HAP-1 (cell line): ENCODE measurements at regions not wholly inside any gene's neighbourhood (a gene's known extent, or its start where the extent isn't known, plus 50 kb on each side); places are given as distances from the start of the nearest gene placed in this dataset.
"Not testable (repeated sequence)": the region's sequence is repeated elsewhere in the genome, so short reads cannot be mapped to it uniquely, and the experiment has no call there.

Experiments used
- DNase-seq, 2 experiments: peaks; one replicate each; pipeline ENCODE4 v3.0.0-alpha.2; 2016 to 2020; ENCODE audit warnings: low spot score in 2 of 2
- H3K27me3 ChIP-seq: fragments of 250-450 bp; sonication (Bioruptor Pico); 2 replicates; pipeline ENCODE4 v1.5.1; 2020; ENCODE audit warnings: low read depth, mild to moderate bottlenecking, moderate library complexity
- H3K36me3 ChIP-seq: fragments of 250-450 bp; sonication (Bioruptor Pico); replicated peaks from 2 replicates; pipeline ENCODE4 v1.5.1; 2020; ENCODE audit warnings: mild to moderate bottlenecking
- H3K4me1 ChIP-seq: fragments of 250-450 bp; sonication (Bioruptor Pico); 2 replicates; pipeline ENCODE4 v1.5.1; 2020; ENCODE audit warnings: mild to moderate bottlenecking
- H3K4me3 ChIP-seq: fragments of 250-450 bp; sonication (Bioruptor Pico); 2 replicates; pipeline ENCODE4 v1.5.1; 2020; ENCODE audit warnings: mild to moderate bottlenecking, moderate library complexity
- H3K9me3 ChIP-seq: fragments of 250-450 bp; sonication (Bioruptor Pico); 2 replicates; pipeline ENCODE4 v1.5.1; 2020; ENCODE audit warnings: mild to moderate bottlenecking, moderate library complexity
- in situ Hi-C: fragments of 300-500 bp; cut with MboI; formaldehyde crosslinking; loops from 3 replicates; pipeline ENCODE4 v1.14.3; 2020; ENCODE audit warnings: low sequenced_read_pairs, inconsistent platforms, mixed read lengths

DNA sequence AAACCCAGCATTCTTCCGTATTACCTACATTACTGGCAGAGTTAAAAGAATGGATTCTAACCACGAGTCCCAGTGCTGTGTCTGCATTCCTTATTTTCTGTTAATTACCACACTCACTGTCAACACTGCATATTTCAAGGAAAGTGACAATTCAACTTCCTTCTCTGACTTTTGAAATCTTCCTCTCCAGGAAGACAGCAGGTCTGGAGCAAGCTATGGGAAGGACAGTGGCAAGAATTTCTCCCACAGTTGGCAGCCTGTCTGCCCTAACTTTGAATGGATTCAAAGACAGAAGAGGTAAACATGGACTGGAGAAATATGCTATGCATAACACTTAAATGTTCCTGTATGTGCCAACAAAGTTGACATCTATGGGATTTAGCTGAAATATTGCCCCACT, 700.5 kb upstream of the CHAC2 start:
- H3K4me1 ChIP-seq = no peaks in the 10 kb centered on the region
- H3K36me3 ChIP-seq = no peaks in the 10 kb centered on the region
- H3K4me3 ChIP-seq = no peak overlapping the region
- in situ Hi-C loops = no loop called here
- H3K27me3 ChIP-seq = no peaks in the 10 kb centered on the region
- H3K9me3 ChIP-seq = no peaks in the 10 kb centered on the region
- DNase-seq = no peak

DNA sequence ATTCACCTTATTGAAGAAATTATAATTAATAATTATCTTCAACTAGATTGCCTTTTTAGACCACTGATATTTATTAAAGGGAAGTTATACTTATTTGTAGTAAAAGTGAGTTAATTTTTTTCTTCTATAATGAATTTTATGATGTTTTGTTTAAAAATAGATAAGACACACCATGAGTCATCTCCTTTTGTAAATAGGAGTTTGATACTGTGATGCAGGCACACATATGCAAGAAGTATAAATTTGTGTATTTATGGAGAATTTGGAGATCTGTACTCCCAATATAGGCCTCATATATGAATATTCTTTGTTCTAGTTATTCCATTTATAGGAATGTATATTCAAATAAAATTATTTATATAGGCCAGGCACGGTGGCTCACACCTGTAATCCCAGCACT, 703.5 kb upstream of the CHAC2 start:
- Histone ChIP-seq H3K4me3 (no peak overlapping the region), H3K27me3 (no peaks in the 10 kb centered on the region), H3K36me3 (no peaks in the 10 kb centered on the region), H3K9me3 (no peaks in the 10 kb centered on the region), H3K4me1 (no peaks in the 10 kb centered on the region)
- in situ Hi-C loops = no loop called here
- no peak for DNase-seq

DNA sequence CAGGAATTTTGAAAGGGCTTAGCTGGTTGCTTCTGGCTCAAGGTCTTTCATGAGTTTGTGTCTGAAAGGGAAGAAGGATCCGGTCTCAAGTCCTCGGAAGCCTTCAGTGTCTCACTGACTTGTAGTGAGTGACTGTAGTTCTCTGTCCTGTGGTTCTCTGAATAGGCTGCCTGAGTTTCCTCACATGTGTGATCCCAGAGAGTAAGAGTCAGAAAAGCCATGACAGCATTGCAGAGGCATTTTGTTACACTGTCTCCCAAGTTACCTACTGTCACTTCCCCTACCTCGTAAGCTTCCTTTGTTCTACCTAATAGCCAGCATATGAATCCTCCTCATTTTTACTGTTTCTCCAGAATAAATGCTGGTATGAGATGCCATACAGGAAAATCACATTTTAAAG, 709.1 kb upstream of the CHAC2 start:
- DNase-seq = no peak
- in situ Hi-C loops = no loop called here
- H3K4me1 ChIP-seq = no peaks in the 10 kb centered on the region
- H3K27me3 ChIP-seq = no peaks in the 10 kb centered on the region
- no peaks in the 10 kb centered on the region for H3K36me3 ChIP-seq
- no peaks in the 10 kb centered on the region for H3K9me3 ChIP-seq
- H3K4me3 ChIP-seq = no peak overlapping the region

DNA sequence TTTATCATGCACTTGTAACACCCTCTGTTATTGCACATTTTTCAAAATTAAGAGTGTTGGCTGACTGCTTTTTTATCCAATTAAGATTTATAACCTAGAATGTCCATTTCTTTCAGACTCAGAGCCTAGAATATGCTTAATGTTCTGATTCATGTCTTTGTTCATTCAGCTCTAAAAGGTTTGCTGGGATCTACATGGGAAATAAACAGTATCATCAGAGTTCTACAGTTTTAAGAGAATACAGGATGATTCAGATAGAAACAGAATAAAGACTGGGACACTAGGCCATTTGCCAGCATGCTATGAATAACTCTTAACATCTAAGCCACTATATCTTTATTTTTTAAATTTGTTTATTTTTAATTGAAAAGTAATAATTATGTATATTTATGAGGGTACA, 713.7 kb upstream of the CHAC2 start:
- no peaks in the 10 kb centered on the region for H3K36me3 ChIP-seq
- H3K27me3 ChIP-seq = no peaks in the 10 kb centered on the region
- DNase-seq = no peak
- no peaks in the 10 kb centered on the region for H3K4me1 ChIP-seq
- no peak overlapping the region for H3K4me3 ChIP-seq
- no peaks in the 10 kb centered on the region for H3K9me3 ChIP-seq
- in situ Hi-C loops = no loop called here

DNA sequence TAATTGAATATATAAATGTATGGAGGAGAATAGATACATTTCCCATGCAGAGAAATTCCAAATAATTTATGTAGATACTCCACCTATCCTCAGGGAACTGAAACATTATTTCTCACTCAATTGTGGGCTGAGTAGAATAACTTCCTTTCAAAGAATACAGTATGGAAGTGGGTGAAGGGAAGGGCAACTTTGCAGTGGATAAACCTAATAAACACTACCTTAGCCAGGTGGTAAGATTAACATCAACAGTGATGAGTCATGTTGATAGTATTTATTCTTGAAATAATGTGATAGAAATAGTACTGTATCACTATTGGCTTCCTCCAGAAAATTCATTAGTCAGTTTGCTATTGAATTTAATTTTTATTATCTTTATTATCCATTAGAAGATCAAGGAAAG, 716.4 kb upstream of the CHAC2 start:
- in situ Hi-C loops = no loop called here
- H3K4me3 ChIP-seq = no peak overlapping the region
- no peaks in the 10 kb centered on the region for H3K27me3 ChIP-seq
- DNase-seq = no peak
- H3K4me1 ChIP-seq = no peaks in the 10 kb centered on the region
- no peaks in the 10 kb centered on the region for H3K36me3 ChIP-seq
- no peaks in the 10 kb centered on the region for H3K9me3 ChIP-seq

DNA sequence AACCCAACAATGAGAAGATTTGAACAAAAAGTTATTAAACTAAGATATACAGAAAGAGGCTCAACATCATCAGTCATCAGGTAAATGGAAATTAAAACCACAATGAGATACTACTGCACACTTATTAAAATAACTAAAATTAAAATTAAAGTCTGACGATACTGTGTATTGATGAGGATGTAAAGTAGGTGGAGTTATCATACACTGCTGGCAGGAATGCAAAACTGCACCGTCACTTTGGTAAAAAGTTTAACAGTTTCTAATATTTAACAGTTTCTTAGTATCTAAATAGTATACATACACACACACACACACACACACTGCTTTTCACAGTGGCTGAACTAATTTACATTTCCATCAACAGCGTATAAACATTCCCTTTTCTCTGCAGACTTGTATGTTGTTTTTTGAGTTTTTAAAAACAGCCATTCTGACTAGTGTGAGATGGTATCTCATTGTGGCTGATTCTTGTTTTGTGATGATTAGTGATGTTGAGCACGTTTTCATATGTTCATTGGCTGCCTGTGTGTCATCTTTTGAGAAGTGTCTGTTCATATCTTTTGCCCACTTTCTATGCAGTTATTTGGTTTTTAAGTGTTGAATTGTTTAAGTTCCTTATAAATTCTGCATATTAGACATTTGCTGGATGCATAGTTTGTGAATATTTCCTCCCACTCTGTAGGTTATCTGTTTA, 726.9 kb upstream of the CHAC2 start:
- Histone ChIP-seq H3K4me1 (no peaks in the 10 kb centered on the region), H3K9me3 (no peaks in the 10 kb centered on the region), H3K27me3 (no peaks in the 10 kb centered on the region), H3K36me3 (no peaks in the 10 kb centered on the region), H3K4me3 (no peak overlapping the region)
- DNase-seq = no peak
- in situ Hi-C loops = no loop called here

DNA sequence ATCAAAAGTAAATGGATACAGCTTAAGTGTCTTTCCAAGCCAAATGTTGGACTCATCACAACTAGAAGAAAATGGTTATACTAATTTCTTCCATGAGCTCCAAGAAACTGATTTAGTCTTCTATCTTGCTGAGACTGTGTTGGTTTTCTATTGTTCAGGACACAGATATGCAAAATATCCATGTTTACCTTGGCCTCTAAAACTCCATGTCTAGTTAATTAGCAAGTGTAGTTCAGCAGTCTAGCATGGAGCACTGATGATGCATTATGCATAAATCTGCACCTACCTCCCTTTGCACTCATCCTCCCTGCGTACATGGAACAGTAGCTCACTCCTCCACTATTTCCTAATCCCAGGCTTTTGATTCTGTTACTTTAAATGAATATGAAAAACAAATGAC, 731.4 kb upstream of the CHAC2 start:
- H3K9me3 ChIP-seq = no peaks in the 10 kb centered on the region
- H3K36me3 ChIP-seq = no peaks in the 10 kb centered on the region
- H3K27me3 ChIP-seq = no peaks in the 10 kb centered on the region
- no peak for DNase-seq
- no peak overlapping the region for H3K4me3 ChIP-seq
- in situ Hi-C loops = no loop called here
- H3K4me1 ChIP-seq = no peaks in the 10 kb centered on the region

DNA sequence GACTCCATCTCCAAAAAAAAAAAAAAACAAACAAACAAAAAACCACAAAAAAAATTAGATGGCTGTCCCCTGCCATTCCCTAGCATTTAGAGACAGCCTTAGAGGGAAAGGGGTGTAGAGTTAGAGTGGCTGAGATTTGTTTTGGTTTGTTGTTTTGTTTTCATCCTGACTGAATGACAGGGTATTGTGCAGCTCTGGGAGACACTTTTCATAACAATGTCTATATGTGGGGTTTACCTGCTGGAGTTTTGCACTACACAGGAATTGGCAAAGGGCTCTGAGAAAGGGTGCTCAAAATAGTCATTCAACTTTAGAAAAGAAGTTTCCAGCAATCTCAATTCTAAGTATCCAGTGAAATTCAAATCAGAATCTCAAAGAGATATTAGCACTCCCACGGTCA, 732.5 kb upstream of the CHAC2 start:
- H3K27me3 ChIP-seq = no peaks in the 10 kb centered on the region
- no peak for DNase-seq
- no peaks in the 10 kb centered on the region for H3K9me3 ChIP-seq
- no peak overlapping the region for H3K4me3 ChIP-seq
- in situ Hi-C loops = no loop called here
- H3K36me3 ChIP-seq = no peaks in the 10 kb centered on the region
- no peaks in the 10 kb centered on the region for H3K4me1 ChIP-seq

DNA sequence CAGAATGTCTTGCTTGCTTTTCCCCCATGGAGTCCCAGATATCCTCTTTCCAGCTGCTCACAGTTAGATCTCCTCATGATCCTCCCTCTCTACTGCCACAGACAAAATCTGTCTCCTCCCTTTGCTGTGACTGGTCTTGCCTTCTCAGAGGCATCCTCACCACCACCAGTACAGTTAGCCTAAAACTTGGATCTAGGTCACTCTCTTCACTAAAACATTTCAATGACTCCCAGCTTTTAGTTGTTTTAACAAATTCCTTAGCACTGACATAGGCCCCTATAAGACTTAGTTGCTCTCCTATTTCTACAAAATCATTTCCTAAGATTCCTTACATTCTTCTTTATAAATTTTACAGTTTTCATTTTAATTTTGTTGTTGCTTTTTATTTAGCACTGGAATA, 734.2 kb upstream of the CHAC2 start:
- Histone ChIP-seq H3K4me3 (no peak overlapping the region), H3K36me3 (no peaks in the 10 kb centered on the region), H3K9me3 (no peaks in the 10 kb centered on the region), H3K27me3 (no peaks in the 10 kb centered on the region), H3K4me1 (no peaks in the 10 kb centered on the region)
- no peak for DNase-seq
- in situ Hi-C loops = no loop called here

DNA sequence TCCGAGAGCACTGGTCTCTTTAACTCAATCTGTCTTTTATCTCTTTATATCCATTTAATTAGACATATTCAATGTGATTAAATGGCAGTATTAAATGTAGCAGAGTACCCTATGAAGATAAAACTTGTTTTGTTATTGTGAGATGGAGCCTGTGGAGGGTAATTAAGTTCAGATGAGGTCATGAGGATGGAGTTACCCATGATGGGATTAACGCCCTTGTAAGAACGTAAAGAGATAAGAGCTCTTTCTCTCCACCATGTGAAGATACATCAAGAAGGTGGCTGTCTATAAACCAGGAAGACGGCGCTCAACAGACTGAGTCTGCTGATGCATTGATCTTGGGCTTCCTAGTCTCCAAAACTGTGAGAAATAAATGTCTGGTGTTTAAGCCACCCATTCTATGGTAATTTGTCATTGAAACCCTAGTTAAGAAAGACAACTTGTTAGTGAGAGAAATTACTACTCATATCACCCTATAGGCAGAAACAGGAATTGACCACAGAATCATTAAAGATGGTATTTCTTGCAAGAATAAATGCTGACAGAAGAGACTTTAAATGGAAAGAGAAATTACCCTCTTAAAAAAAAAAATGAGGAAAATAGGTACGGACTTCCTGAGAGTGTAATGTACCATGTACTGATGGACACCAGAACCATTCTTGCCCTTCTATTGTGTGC, 738.7 kb upstream of the CHAC2 start:
- Histone ChIP-seq H3K9me3 (no peaks in the 10 kb centered on the region), H3K36me3 (no peaks in the 10 kb centered on the region), H3K4me3 (no peak overlapping the region), H3K27me3 (no peaks in the 10 kb centered on the region), H3K4me1 (no peaks in the 10 kb centered on the region)
- no peak for DNase-seq
- in situ Hi-C loops = no loop called here

DNA sequence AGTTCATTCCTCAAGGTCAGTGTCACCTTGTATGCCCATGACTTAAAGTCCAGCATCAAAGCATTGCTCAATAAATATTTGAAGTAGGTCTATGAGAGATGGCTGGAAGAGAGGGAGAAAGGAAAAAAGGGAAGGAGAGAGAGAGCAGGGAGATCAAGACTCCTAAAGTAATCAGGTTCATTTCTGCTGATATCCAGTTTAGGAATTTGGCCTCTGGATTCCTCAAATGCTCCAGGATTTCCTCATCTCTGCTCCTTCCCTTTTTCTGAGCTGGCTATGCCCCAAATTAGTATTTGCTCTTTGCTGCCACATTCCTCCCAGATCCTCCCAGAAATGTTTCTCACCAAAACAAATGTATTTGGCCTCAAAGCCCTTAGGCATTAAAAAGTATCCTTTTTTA, 739.4 kb upstream of the CHAC2 start:
- Histone ChIP-seq H3K36me3 (no peaks in the 10 kb centered on the region), H3K27me3 (no peaks in the 10 kb centered on the region), H3K4me1 (no peaks in the 10 kb centered on the region), H3K4me3 (no peak overlapping the region), H3K9me3 (no peaks in the 10 kb centered on the region)
- in situ Hi-C loops = no loop called here
- DNase-seq = no peak

DNA sequence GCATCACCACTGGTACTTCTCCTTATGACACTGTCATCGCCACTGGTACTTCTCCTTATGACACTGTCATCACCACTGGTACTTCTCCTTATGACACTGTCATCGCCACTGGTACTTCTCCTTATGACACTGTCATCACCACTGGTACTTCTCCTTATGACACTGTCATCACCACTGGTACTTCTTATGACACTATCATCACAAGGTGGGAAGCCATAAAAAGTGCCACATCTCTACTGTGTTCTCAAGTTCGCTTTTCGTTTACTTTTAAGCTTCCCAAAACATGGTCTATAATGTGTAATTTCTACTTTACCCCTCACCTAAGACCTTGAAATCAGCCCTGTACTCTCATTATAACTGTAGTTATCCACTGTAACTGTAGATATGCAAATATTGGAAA, 745.4 kb upstream of the CHAC2 start:
- H3K36me3 ChIP-seq, H3K4me3 ChIP-seq, in situ Hi-C loops, H3K4me1 ChIP-seq, DNase-seq, H3K9me3 ChIP-seq, H3K27me3 ChIP-seq: not testable (repeated sequence)

DNA sequence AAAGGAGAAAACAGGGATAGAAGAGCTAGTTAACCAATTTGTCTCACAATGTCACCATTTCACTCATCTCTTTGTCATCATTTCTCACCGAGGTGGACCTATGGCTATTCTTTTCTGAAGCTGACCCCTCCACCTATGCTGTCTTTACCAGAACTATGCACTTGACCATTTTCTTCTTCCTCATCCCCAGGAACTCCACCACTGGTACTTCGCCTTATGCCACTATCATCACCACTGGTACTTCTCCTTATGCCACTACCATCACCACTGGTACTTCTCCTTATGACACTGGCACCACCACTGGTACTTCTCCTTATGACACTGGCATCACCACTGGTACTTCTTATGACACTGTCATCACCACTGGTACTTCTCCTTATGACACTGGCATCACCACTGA, 745.8 kb upstream of the CHAC2 start:
- H3K9me3 ChIP-seq = no peaks in the 10 kb centered on the region
- no peaks in the 10 kb centered on the region for H3K27me3 ChIP-seq
- H3K4me3 ChIP-seq = no peak overlapping the region
- no peak for DNase-seq
- H3K4me1 ChIP-seq = no peaks in the 10 kb centered on the region
- no peaks in the 10 kb centered on the region for H3K36me3 ChIP-seq
- in situ Hi-C loops = no loop called here

DNA sequence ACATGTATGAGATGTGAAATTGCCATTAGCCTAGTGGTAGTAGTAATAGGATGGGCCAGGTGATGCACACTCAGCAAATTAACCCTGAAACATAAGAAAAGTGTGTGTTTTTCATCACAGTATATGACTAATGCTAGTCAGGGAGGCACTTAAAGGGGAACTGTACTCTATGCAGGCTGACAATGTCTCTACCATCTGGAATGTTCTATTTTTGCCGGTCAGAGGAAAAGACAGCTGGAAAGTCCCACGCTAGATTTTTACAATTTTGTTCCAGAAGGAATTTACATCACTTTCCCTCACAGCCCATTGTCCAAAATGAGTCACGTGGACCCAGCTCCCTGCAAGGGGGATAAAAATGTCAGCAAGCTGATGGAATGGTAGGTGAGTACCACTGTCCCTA, 746.3 kb upstream of the CHAC2 start:
- no peaks in the 10 kb centered on the region for H3K27me3 ChIP-seq
- in situ Hi-C loops = no loop called here

More for the DNA sequence above, 746.3 kb upstream of the CHAC2 start:
- DNase-seq = no peak
- H3K4me1 ChIP-seq = no peaks in the 10 kb centered on the region
- H3K36me3 ChIP-seq = no peaks in the 10 kb centered on the region
- H3K4me3 ChIP-seq = no peak overlapping the region
- H3K9me3 ChIP-seq = no peaks in the 10 kb centered on the region
